Embryonic facial prominence (tissue), 1 donor: ENCODE measurements at regions not wholly inside any gene's neighbourhood (a gene's known extent, or its start where the extent isn't known, plus 50 kb on each side); places are given as distances from the start of the nearest gene placed in this dataset.

Experiments used
- DNase-seq: peaks from one replicate; pipeline ENCODE4 v3.0.0-alpha.2; 2016; ENCODE audit errors: extremely low spot score

DNA sequence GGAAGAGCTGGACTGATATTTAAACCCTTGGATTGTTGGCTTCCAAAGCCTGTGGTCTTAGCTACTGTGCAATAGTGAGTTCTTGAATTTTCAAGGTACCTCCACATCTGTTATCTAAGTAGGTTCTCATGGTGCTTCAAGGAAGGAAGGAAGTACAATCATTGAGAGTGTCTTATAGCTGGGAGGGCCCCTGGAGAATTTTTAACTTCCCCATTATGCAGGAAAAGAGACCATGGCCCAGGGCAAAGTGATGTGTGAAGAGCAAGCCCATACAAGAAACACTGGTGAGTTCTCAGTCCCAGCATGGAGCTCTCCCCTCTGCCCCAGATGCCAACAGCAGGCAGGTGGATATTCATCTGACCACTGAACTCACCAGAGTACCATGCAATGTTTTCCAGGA lies 169.0 kb upstream of the IRX6 start:
- DNase-seq, result no peak

DNA sequence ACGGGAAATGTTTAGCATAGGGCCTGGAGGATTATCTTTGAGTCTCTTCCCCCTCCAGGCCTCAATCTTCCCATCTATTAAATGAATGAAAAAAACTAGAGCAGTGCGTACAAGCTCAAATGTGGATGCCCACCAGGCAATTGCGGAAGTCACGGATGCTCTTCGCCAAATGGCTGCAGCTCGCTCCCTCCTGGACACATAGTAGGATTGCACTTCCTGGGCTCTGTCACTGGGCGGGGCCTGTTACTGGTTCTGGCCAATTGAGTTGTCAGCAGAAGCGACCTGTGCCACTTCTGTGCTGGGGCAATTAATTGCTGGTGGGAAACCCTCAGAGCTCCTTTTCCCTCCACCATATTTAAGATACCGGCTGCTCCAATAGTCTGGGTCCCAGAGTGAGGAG lies 168.2 kb upstream of the IRX6 start:
- DNase-seq, result no peak

DNA sequence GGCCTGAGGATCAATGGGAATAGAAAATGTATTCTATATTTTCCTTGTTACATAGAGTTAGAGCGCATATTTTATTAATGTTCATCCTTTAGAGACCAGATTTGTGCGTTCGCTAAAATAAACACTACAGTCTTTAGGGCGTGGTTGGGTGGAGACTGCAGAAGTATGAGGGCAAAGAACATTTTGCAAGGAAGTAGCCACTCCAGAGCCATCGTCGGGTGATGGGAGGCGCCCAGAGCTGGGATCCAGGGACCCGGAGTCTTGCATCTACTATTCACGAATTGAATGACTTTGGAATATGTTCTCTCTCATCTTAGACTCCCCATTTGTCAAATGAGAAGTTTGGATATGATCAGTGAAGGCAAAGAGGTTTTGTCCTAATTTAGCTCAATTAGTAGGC lies 154.2 kb upstream of the IRX6 start:
- DNase-seq, result no peak

DNA sequence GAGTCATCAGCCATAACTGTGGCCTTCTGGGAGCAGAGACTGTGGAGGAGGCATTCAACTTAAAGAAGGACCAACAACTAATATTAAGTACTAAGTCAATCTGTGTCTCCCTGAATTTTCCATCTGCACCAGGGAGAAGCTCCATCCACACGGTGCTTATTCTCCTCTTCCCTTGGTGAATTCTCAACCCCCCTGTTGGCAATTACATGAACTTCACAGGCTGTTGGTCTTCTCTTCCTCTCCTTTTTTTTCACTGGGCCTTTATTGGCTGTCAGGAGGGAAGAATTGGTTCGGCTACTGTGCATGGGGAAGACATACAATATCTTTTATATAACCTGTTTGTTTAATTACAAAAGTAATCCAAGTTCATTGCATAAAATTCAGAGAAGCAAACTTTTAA lies 152.8 kb upstream of the IRX6 start:
- no peak for DNase-seq

DNA sequence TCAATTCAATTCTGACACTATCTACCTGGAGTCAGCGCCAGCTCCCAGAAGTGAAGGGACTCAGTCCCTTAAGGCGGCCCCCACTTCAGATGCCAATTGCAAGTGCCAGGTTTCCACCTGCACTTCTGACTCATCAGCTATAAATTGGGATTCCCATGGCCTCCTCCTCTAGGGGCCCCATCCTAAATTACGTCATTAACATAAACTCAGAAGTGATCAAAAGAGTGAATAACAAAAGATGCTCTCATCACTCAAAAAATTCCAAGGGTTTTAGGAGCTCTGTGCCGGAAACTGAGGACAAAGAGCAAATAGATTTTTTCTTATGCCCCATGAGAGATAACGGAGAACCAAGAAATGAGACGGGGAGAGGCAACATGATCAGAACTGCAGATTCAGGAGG lies 148.6 kb upstream of the IRX6 start:
- DNase-seq, result no peak

DNA sequence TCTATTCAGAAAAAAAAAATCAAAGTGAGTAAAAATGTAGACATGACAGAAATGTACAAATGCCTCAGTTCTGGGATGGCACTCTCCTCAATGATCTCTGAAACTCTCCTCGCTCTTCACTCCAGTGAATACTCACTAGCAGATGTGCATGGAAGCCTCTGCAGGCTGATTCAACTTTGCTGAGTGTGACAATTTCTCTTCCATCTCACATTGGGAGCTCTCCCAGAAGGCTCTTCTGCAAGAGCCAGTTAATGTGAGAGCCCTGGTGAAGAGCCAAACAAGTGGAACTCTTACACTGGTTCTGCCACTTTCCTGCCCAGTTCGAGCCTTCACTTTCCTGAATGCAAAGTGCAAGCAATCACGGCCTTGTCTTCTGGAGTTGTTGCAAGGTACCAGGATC lies 147.1 kb upstream of the IRX6 start:
- DNase-seq, result no peak

DNA sequence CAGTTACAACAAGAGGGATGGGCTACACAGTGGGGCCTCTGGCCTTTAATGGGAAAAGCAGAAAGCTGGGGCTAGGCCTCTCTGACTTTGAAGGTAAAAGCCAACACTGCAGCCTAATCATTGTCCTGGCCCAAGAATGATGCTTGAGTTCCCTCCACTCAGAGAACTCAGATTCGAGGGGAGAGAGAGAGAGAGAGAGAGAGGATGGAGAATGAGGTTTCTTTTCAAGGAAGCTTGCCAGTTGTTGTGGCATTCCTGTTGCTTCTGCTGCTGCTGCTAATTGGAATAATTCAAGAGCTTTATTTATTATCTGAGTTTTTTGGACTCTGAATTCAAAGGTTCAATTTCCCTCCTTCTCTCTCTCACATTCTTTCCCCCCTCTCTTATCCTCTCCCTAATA lies 144.6 kb upstream of the IRX6 start:
- DNase-seq, result no peak

DNA sequence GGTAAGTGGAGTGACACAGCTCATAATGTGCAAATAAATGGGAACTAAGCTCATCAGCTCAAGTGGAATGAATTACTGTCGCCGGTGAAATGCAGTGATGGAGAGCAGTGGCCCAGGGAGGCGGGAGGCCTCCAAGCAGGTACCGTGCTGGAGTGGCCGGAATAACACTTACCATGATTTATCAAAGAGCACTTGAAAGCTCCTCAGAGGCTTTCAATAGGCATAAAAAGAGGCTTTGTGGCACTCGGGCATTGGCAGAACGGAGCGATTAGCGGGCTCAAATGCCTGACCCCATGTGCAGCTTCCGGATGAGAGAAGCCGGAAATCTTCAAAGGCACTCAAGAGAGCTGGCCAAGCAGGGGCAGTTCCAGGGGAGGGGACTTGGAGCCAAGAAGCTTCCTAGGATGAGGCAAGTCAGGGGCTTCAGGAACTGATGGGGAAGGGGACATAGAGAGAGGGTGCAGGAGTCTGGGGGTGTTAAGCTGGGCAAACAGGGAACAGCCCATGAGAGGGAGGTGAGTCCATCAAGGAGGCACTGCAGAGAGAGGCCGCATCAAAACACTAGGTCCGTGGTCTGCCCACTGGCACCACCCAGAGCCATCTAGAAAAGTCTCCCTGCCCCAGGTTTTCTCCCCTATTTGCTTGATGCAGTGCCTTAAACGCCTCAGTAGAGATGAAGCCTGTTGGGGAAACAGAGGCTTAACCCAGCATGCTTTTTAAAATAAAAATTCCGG lies 144.0 kb upstream of the IRX6 start:
- DNase-seq, result no peak

DNA sequence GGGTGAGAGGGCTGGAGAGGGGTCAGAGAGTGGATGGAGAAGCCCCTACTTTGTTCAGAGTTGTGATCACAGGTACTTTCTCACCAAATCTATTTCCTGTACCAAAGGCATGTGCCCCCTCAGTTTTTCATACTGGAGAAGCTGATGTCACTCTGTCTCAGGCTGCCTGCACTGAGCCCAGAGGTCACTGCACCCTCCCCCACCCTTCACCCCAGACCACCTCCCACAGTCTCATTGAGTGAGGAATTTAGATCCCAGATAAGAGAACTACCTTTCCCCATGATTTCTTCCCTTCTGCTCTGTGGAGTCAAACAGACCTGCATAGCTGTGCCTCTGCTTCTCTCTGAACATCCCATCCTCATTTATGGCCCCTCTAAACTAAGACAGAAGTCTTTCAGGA lies 140.0 kb upstream of the IRX6 start:
- no peak for DNase-seq

DNA sequence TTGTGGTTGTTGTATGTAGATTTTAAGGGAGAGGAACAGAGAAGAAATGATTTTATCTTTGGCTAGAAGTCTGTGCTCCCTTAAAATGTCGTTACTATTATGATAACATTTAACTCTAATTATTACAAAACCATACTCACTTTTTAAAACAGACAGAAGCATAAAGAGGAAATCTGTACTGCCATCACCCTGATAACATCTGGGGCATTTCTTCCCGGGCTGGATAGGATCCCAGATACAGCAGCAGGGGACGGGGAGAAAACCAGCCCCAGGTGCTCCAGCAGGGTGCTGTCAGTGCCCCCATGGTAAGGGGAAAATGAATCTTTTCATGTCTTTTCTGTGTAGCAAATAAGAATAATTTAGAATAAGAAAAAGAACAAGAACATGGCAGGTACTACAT lies 139.4 kb upstream of the IRX6 start:
- DNase-seq, result no peak

DNA sequence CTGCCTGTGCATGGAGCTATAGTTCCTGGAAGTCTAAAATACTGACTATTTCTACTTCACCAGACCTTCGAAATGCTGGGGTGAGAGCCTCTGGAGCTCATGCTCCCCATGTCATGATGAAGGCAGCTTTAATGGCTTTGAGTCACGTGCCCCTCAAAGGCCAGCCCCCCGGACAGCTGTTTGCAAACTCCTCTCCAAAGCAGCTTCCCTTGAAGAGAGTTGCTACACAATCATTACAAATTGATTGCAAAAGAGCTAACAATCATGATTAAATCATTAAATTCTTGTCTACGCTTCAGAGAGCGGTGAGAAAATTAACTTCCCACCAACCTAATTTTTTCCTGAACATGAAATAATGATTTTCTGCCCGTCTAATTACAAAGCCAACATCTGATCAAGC lies 134.8 kb upstream of the IRX6 start:
- DNase-seq, result no peak

DNA sequence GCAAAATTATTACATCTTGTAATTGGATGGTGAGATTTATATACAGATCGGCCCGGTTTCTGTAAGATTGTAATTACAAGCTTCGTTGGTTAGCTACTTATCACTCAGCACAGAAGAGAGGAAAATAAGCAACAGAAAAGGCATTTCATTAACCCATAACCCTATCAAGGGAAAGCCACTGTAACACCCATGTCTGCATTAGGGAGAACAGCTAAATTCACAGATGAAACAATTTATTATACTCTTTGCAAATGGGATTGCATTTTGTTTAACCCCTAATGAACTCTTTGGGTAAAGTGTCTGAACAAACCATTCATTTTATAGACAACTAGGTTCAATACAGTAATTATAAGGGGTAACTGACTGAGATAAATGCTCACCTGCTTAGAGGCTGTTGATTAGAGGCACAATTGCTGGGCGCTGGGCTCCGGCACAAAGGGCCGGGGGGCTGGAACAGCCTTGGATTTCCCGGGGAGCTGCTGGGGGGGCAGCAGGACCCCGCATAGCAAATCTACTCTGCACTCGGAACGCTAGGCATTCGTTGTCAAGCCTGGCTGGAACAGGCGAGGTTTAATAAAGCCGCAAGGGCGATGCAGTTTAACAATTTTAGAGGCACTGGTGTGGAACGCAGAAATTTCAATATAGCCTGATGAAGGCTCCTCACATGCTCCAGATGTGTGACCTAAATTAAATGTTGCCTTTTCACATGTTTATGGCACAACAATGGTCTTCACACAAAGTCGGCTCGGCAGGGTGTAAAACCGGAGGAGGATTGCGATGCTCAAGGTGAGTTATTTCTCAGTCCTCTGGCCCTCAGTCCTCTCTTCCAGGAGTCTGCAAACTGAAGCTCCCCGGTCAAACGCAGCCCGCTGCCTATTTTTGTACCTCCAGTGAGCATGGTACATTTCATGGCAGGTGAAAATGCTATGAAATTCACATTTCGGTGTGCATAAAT lies 134.0 kb upstream of the IRX6 start:
- DNase-seq, result no peak

DNA sequence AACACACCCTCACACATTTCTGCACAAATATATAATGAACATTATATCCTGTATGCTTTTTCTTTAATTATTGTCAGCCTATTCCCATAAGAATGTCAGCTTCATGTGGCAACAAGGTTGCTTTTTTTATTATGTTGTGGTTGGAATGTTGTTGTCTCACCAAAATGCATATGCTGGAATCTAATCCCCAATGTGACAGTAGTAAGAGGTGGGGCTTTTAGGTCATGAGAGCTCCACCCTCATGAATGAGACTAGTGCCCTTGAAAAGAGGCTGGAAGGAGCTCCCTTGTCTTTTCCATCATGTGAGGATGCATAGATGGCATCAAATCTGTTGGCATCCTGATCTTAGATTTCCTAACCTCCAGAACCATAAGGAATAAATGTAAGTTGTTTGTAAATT lies 131.3 kb upstream of the IRX6 start:
- no peak for DNase-seq

DNA sequence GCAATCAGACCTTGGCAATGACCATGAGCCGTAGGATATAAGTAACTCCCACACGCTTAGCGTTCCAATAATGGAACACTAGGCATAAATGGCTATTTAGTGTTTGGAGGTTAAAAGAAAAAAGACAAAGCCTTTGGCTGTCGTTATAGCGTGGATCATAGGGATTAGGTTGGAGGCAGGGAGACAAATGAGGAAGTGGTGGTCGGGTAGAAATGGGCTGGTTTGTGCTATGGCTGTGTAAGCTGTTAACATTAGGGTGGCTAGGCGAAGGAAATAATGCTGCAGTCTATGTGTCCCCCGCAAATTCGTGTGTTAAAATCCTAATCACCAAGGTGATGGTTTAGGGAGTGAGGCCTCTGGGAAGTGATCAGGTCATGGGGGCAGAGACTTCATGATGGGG lies 120.4 kb upstream of the IRX6 start:
- DNase-seq, result no peak

DNA sequence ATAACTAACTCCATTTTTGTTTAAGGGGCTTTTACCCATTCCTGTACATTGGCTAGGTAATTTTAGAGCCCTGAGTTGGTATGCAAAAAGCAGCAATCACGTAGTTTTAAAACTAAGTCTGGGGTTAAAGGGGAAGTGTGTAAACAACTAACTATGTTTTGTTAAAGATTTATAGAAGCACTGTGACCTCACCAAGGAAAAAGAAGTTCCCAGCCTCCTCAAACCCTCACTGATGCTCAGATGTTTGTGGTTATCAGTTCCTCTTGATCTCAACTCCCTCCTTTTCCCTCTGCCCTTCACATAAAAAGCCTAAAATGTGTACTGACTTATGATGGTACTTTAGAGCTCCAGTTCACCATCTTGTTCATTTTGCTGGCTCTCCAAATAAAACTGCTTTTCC lies 119.9 kb upstream of the IRX6 start:
- DNase-seq, result no peak

DNA sequence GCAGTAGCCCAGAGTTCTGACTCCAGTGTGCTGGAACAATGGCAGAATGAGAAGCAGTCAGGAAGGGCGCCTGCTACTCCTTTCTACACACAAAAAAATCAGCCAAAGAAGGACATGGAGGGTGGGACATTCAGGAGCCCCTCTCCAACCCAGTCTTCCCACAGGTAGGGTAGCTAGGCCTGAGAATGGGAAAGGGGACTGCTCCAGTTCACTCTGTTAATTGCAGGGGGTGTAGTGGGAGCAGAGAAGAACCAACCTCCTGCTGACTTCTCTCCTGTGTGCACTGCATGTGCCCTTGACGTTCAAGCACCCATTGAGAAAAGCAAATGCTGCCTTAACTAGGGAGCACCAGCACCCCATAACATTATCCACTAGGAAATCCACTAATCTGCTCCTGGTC lies 119.1 kb upstream of the IRX6 start:
- DNase-seq, result no peak

DNA sequence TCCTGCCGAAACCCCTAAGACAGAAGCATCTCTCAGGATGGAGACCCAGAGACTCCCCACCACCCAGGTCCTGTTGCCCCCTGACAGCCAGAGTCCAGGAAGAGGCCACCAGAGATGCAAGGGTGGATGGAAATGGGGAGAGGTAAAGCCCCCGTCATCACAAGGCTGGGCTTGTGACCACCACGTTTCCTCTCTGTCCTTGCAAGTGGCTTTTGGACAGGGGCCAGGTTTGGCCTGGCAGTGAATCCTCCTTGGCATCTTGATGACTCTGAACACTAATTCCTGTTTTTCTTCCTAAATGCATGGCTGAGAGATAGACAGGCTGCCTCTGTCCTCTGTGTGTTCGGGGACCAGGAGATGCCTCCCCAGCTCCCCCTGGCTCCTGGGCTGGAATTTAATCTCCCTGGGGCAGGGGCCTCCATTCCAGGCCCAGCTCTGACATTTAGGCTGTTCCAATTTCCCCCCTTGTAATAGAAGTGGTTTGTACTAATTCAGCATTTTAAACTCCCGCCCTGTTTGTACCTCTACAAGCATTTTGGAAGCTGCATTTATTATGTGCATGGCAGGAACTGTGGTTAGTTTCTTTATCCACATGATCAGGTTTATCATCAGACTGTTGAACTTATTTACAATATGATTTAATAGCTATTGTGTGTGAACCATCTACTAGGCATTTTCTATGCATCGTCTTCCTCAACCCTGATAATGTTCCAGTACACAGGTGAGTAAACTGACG lies 116.1 kb upstream of the IRX6 start:
- no peak for DNase-seq

DNA sequence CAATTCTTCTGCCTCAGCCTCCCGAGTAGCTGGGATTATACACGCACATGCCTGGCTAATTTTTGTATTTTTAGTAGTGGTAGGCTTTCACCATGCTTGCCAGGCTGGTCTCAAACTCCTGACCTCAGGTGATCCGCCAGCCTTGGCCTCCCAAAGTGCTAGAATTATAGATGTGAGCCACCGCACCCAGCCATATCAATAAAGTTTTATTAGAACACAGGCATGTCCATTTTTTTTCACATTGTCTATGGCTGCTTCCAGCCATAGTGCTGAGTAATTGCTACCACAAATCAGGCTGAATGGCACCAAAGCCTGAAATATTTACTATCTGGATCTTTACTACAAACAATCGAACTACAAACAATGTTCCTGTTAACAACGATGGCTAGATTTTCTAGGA lies 114.4 kb upstream of the IRX6 start:
- no peak for DNase-seq

DNA sequence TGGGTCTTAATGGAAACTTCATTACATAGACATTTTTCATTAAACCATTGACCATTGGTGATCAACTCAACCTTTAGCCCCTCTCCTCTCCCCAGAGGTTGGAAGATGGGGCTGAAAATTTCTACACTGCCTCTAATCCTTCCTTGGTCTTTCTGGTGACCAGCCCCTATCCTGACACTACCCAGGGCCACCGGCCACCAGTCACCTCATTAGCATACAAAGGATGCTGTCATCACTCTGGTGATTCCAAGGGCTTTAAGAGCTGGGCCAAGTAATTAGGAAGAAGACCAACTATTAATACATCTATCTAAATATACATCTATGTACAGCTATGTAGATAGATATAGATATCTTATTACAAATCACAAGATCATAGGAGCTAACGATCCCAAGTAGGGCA lies 111.2 kb upstream of the IRX6 start:
- no peak for DNase-seq

DNA sequence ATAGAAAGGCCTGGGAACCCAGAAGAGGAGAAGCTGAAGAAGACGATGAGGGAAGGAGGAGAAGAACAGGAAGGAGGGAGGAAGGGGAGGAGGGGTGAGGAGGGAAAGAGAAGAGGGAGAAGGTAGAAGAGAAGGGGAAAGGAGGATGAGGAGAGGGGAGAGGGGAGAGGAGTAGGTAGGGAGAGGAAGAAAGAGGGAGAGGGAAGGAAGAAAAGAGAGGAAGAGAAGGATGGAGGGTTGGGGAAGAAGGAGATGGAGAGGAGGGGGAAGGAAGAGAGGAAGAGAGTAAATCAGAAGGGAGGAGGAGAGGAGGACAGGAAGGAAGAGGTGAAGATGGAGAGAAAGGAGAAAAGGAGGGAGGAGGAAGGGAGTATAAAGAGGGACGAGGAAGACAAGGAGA lies 109.6 kb upstream of the IRX6 start:
- DNase-seq, result no peak

DNA sequence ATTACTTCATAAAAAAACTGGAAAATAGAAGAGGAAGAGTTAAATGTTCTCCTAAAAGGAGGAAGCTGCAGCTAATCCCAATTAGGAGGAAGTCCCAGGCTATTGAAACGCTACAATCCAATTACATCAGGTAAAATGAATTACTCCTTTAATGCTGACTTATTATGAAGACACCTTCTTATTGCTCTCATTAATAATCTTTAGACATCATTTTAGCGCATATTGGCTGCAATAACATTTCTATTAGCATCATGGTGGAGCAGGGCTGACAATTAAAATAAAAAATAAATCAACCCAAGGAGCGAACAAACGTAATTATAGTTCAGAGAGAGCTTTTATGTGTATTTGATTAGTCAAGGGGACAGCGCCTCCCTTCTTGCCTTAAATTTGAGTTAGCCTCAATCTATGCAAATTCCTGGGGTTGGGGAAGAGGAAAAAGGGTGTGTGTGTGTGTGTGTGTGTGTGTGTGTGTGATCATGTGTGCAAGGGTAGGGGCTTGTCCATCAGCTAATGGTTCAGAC lies 109.0 kb upstream of the IRX6 start:
- no peak for DNase-seq

DNA sequence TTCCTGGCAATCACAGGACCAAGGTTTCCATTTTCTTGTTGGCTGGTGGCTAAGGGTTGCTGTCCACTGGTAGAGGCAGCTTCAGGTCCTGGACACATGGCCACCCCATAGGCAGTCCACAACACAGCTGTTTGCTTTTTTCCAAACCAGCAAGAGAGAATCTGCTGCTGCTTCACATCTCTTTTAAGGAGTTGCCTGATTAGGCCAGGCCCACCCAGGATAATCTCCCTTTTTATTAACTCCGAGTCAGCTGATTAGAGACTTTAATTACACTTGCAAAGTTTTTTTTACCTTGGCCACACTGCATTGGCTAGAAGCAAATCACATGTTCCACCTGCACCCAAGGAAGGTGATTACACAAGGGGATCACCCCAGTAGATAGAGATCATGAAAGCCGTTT lies 106.6 kb upstream of the IRX6 start:
- no peak for DNase-seq
